HepG2 (cell line): ENCODE measurements at regions not wholly inside any gene's neighbourhood (a gene's known extent, or its start where the extent isn't known, plus 50 kb on each side); places are given as distances from the start of the nearest gene placed in this dataset.
A peak's percentile ranks its signal among the peaks of the same experiment; 100 is the strongest.

Experiments
- AHR ChIP-seq: IDR thresholded peaks from 2 replicates; pipeline ENCODE4 v1.6.1; 2018; ENCODE audit warnings: missing genetic modification reagents, missing compliant biosample characterization
- ARNT2 ChIP-seq: sonication (generic); formaldehyde crosslinking; IDR thresholded peaks from 2 replicates; pipeline ENCODE4 v1.8.0; 2022; ENCODE audit warnings: mild to moderate bottlenecking, low read depth, missing genetic modification reagents, moderate library complexity
- E2F2 ChIP-seq: sonication (generic); formaldehyde crosslinking; IDR thresholded peaks from 2 replicates; pipeline ENCODE4 v1.4.0; 2020; ENCODE audit warnings: missing genetic modification reagents, borderline replicate concordance
- GPBP1L1 ChIP-seq: sonication (generic); formaldehyde crosslinking; IDR thresholded peaks from 2 replicates; pipeline ENCODE4 v1.5.0; 2020; ENCODE audit warnings: mild to moderate bottlenecking, missing genetic modification reagents
- KAT7 ChIP-seq: IDR thresholded peaks from 2 replicates; pipeline ENCODE4 v1.6.1; 2018; ENCODE audit warnings: borderline replicate concordance, missing compliant biosample characterization
- KLF12 ChIP-seq: sonication (generic); formaldehyde crosslinking; IDR thresholded peaks from 2 replicates; pipeline ENCODE4 v1.4.0; 2020; ENCODE audit warnings: missing genetic modification reagents, borderline replicate concordance
- KMT2B ChIP-seq: IDR thresholded peaks from 2 replicates; pipeline ENCODE4 v1.6.1; 2016; ENCODE audit warnings: missing genetic modification reagents, missing compliant biosample characterization
- MAFF ChIP-seq: IDR thresholded peaks from 2 replicates; pipeline ENCODE4 v1.6.1; 2011; ENCODE audit warnings: low read depth, low read length, improper control_type of control experiment
- MIER2 ChIP-seq: IDR thresholded peaks from 2 replicates; pipeline ENCODE4 v1.6.1; 2016; ENCODE audit warnings: missing biosample characterization, missing genetic modification reagents
- NONO ChIP-seq, 2 experiments: fragments of 450-650 bp in 1 of 2; sonication (generic) in 1 of 2; formaldehyde crosslinking in 1 of 2; IDR thresholded peaks in 1 of 2; conservative IDR thresholded peaks in 1 of 2; 2 replicates each; pipeline versions ENCODE4 v1.6.1 to v1.8.0; 2017 to 2022; ENCODE audit warnings: mild to moderate bottlenecking in 1 of 2, missing genetic modification reagents in 1 of 2, moderate library complexity in 1 of 2
- RAD51 ChIP-seq: fragments of 450-650 bp; IDR thresholded peaks from 2 replicates; pipeline ENCODE4 v1.6.1; 2016; ENCODE audit warnings: borderline replicate concordance
- SAP130 ChIP-seq: IDR thresholded peaks from 2 replicates; pipeline ENCODE4 v1.6.1; 2016; ENCODE audit warnings: low read depth
- SMAD9 ChIP-seq: sonication (generic); formaldehyde crosslinking; IDR thresholded peaks from 2 replicates; pipeline ENCODE4 v1.5.1; 2020; ENCODE audit warnings: mild to moderate bottlenecking, missing genetic modification reagents
- SRSF9 ChIP-seq: fragments of 200-400 bp; formaldehyde crosslinking; IDR thresholded peaks from 2 replicates; pipeline ENCODE4 v1.6.1; 2018; ENCODE audit warnings: borderline replicate concordance, mild to moderate bottlenecking, low read depth, low read length; ENCODE audit not compliant: insufficient read depth, poor library complexity, severe bottlenecking
- THAP11 ChIP-seq: IDR thresholded peaks from 2 replicates; pipeline ENCODE4 v1.6.1; 2016; ENCODE audit warnings: missing biosample characterization, missing genetic modification reagents
- TSC22D2 ChIP-seq: sonication (generic); formaldehyde crosslinking; IDR thresholded peaks from 2 replicates; pipeline ENCODE4 v1.5.1; 2020; ENCODE audit warnings: missing genetic modification reagents, mild to moderate bottlenecking, borderline replicate concordance
- ZMYM4 ChIP-seq: sonication (generic); formaldehyde crosslinking; IDR thresholded peaks from 2 replicates; pipeline ENCODE4 v1.8.1; 2023; ENCODE audit warnings: mild to moderate bottlenecking, missing genetic modification reagents
- ZNF362 ChIP-seq: sonication (generic); formaldehyde crosslinking; IDR thresholded peaks from 2 replicates; pipeline ENCODE4 v1.4.0; 2020; ENCODE audit warnings: missing genetic modification reagents, mild to moderate bottlenecking, borderline replicate concordance
- ZNF574 ChIP-seq: sonication (generic); formaldehyde crosslinking; IDR thresholded peaks from 2 replicates; pipeline ENCODE4 v1.4.0; 2020; ENCODE audit warnings: missing genetic modification reagents
- ZNF614 ChIP-seq: IDR thresholded peaks from 2 replicates; pipeline ENCODE4 v1.6.1; 2018; ENCODE audit warnings: missing biosample characterization, missing genetic modification reagents, inconsistent platforms, borderline replicate concordance
- ZNF724P ChIP-seq: sonication (generic); formaldehyde crosslinking; IDR thresholded peaks from 2 replicates; pipeline ENCODE4 v1.8.0; 2022; ENCODE audit warnings: missing genetic modification reagents, borderline replicate concordance
- ZNF850 ChIP-seq: sonication (generic); formaldehyde crosslinking; conservative IDR thresholded peaks from 2 replicates; pipeline ENCODE4 v1.9.0; 2021; ENCODE audit warnings: mild to moderate bottlenecking, missing genetic modification reagents
- ZSCAN31 ChIP-seq: sonication (generic); formaldehyde crosslinking; IDR thresholded peaks from 2 replicates; pipeline ENCODE4 v1.5.0; 2020; ENCODE audit warnings: low read depth, mild to moderate bottlenecking, missing genetic modification reagents
- ZSCAN5A ChIP-seq: sonication (generic); formaldehyde crosslinking; IDR thresholded peaks from 2 replicates; pipeline ENCODE4 v1.8.0; 2022; ENCODE audit warnings: mild to moderate bottlenecking, missing genetic modification reagents, borderline replicate concordance

GRCh38 chr10:88080213-88080612, 216.8 kb downstream of the PTEN start (continued):
- TF ChIP-seq ZNF574 (CRISPR knock-in tag) (no peak), KLF12 (CRISPR knock-in tag) (no peak), ZMYM4 (peak; percentile 85), AHR (CRISPR knock-in tag) (no peak), ZNF362 (CRISPR knock-in tag) (peak; percentile 96), KMT2B (no peak), SMAD9 (no peak), KAT7 (CRISPR knock-in tag) (no peak), ZSCAN5A (peak; percentile 49; the same call in 1 of the 2 replicates), THAP11 (CRISPR knock-in tag) (peak; percentile 36; the same call in 1 of the 2 replicates), ZNF614 (CRISPR knock-in tag) (0 out of 2 replicates have a peak, but pooled peaks have one; percentile 60), MIER2 (CRISPR knock-in tag) (no peak), ARNT2 (no peak), GPBP1L1 (CRISPR knock-in tag) (no peak), ZNF724P (CRISPR knock-in tag) (no peak), TSC22D2 (CRISPR knock-in tag) (no peak), RAD51 (no peak), ZSCAN31 (no peak), SRSF9 (no peak), E2F2 (CRISPR knock-in tag) (no peak), NONO (IDR thresholded peaks at IDR 0.05) (no peak), NONO (CRISPR knock-in tag; conservative IDR thresholded peaks at IDR 0.05) (no peak), MAFF (no peak), ZNF850 (CRISPR knock-in tag) (no peak), SAP130 (CRISPR knock-in tag) (peak; percentile 54; the same call in 1 of the 2 replicates)
